SK-N-SH (cell line): ENCODE measurements at regions not wholly inside any gene's neighbourhood (a gene's known extent, or its start where the extent isn't known, plus 50 kb on each side); places are given as distances from the start of the nearest gene placed in this dataset.

Experiments used
- CTCF ChIA-PET: fragments of 300-600, 350-600 bp; formaldehyde crosslinking; extraction: SDS; loops from one replicate; lab custom pipeline; 2021; lab: Yijun Ruan, JAX
- POLR2A ChIA-PET: fragments of 350-600 bp; sonication (Branson Sonifier 250); formaldehyde crosslinking; extraction: SDS; loops from one replicate; lab custom pipeline; 2020; ENCODE audit warnings: antibody characterized with exemption, inconsistent platforms; lab: Yijun Ruan, JAX
- DNase-seq: peaks from one replicate; pipeline ENCODE4 v3.0.0; 2012
- H2AFZ ChIP-seq: fragments of 200-600 bp; sonication (generic); 2 replicates; pipeline ENCODE4 v1.8.1; 2016; ENCODE audit warnings: antibody characterized with exemption, mild to moderate bottlenecking, low read depth
- H3F3A ChIP-seq: fragments of 200-600 bp; sonication (generic); replicated peaks from 2 replicates; pipeline ENCODE3; 2016; ENCODE audit warnings: antibody characterized with exemption, mild to moderate bottlenecking; ENCODE audit not compliant: insufficient read depth
- H3K27ac ChIP-seq, 2 experiments: fragments of 200-500 bp in 1 of 2; fragments of 200-600 bp in 1 of 2; sonication (Bioruptor generic) in 1 of 2; sonication (generic), shearing (Covaris generic) in 1 of 2; 2 replicates each; pipeline versions ENCODE4 v1.5.1 to v1.6.1; 2014 to 2016; ENCODE audit warnings: low read depth in 2 of 2, inconsistent platforms in 1 of 2, low read length in 1 of 2, mild to moderate bottlenecking in 1 of 2, mixed read lengths in 1 of 2
- H3K27me3 ChIP-seq: fragments of 200-600 bp; sonication (generic), shearing (Covaris generic); 2 replicates; pipeline ENCODE4 v1.6.1; 2016; ENCODE audit warnings: mixed run types; ENCODE audit not compliant: insufficient read depth
- H3K36me3 ChIP-seq, 2 experiments: fragments of 200-500 bp in 1 of 2; fragments of 200-600 bp in 1 of 2; sonication (Bioruptor generic) in 1 of 2; sonication (generic) in 1 of 2; replicated peaks in 1 of 2; 2 replicates each; pipeline versions ENCODE3 to v1.5.1; 2014 to 2016; ENCODE audit warnings: low read length in 1 of 2, mild to moderate bottlenecking in 1 of 2; ENCODE audit not compliant: insufficient read depth in 2 of 2, control insufficient read depth in 1 of 2
- H3K4me1 ChIP-seq, 2 experiments: fragments of 200-500 bp in 1 of 2; fragments of 200-600 bp in 1 of 2; sonication (Bioruptor generic) in 1 of 2; sonication (generic), shearing (Covaris generic) in 1 of 2; 2 replicates each; pipeline versions ENCODE4 v1.5.1 to v1.6.1; 2014 to 2016; ENCODE audit warnings: low read depth in 1 of 2, low read length in 1 of 2, mixed run types in 1 of 2; ENCODE audit not compliant: insufficient read depth in 2 of 2, control insufficient read depth in 1 of 2
- H3K4me2 ChIP-seq: fragments of 200-600 bp; sonication (generic), shearing (Covaris generic); 2 replicates; pipeline ENCODE4 v1.6.1; 2017; ENCODE audit warnings: mixed run types
- H3K4me3 ChIP-seq, 2 experiments: fragments of 200-500 bp in 1 of 2; fragments of 200-600 bp in 1 of 2; sonication (Bioruptor generic) in 1 of 2; sonication (generic), shearing (Covaris generic) in 1 of 2; 2 replicates each; pipeline versions ENCODE4 v1.5.1 to v1.8.1; 2014 to 2016; ENCODE audit warnings: low read depth in 2 of 2, inconsistent platforms in 1 of 2, low read length in 1 of 2, mild to moderate bottlenecking in 1 of 2, mixed read lengths in 1 of 2, moderate library complexity in 1 of 2
- H3K79me2 ChIP-seq: fragments of 200-600 bp; sonication (generic); 2 replicates; pipeline ENCODE4 v1.8.1; 2017; ENCODE audit warnings: mild to moderate bottlenecking; ENCODE audit not compliant: insufficient read depth
- H3K9ac ChIP-seq: fragments of 200-600 bp; sonication (generic); 2 replicates; pipeline ENCODE4 v1.6.1; 2017; ENCODE audit warnings: mixed run types
- H3K9me2 ChIP-seq: fragments of 200-600 bp; sonication (generic); 2 replicates; pipeline ENCODE4 v1.6.1; 2017; ENCODE audit warnings: mixed run types
- H3K9me3 ChIP-seq: fragments of 200-600 bp; sonication (generic); 2 replicates; pipeline ENCODE4 v1.6.1; 2017; ENCODE audit warnings: mixed run types, mild to moderate bottlenecking, moderate library complexity
- H4K20me1 ChIP-seq: fragments of 200-600 bp; sonication (generic); 2 replicates; pipeline ENCODE4 v1.6.1; 2017; ENCODE audit warnings: mild to moderate bottlenecking, mixed run types; ENCODE audit not compliant: insufficient read depth
- CTCF ChIP-seq: fragments of 200-600 bp; sonication (generic); IDR thresholded peaks from 2 replicates; pipeline ENCODE4 v1.6.1; 2017; ENCODE audit warnings: antibody characterized with exemption, mild to moderate bottlenecking, moderate library complexity
- EZH2phosphoT487 ChIP-seq: fragments of 200-600 bp; sonication (generic); IDR thresholded peaks from 2 replicates; pipeline ENCODE4 v1.6.1; 2017; ENCODE audit warnings: low read depth, mixed run types, mild to moderate bottlenecking, antibody characterized with exemption, moderate library complexity, borderline replicate concordance
- FOSL2 ChIP-seq: IDR thresholded peaks from 2 replicates; pipeline ENCODE4 v1.4.0; 2012; ENCODE audit warnings: low read depth, mild to moderate bottlenecking, moderate library complexity, borderline replicate concordance
- FOXM1 ChIP-seq: IDR thresholded peaks from 2 replicates; pipeline ENCODE4 v1.4.0; 2012; ENCODE audit warnings: low read depth, mild to moderate bottlenecking
- GABPA ChIP-seq: IDR thresholded peaks from 2 replicates; pipeline ENCODE4 v1.4.0; 2012; ENCODE audit warnings: low read depth, mild to moderate bottlenecking
- IRF3 ChIP-seq: fragments of 150-350 bp; IDR thresholded peaks from 2 replicates; pipeline ENCODE4 v1.6.1; 2016; ENCODE audit warnings: mild to moderate bottlenecking, low read depth, low read length
- JUND ChIP-seq: IDR thresholded peaks from 2 replicates; pipeline ENCODE4 v1.4.0; 2012
- MAX ChIP-seq: IDR thresholded peaks from 2 replicates; pipeline ENCODE4 v1.4.0; 2012; ENCODE audit warnings: low read depth
- RAD21 ChIP-seq: IDR thresholded peaks from 2 replicates; pipeline ENCODE4 v1.6.1; 2012; ENCODE audit warnings: mild to moderate bottlenecking, low read length
- RXRA ChIP-seq: IDR thresholded peaks from 2 replicates; pipeline ENCODE4 v1.4.0; 2012; ENCODE audit warnings: low read depth, mild to moderate bottlenecking, borderline replicate concordance
- SMC3 ChIP-seq: IDR thresholded peaks from 2 replicates; pipeline ENCODE4 v1.6.1; 2012; ENCODE audit warnings: low read depth, low read length, improper control_type of control experiment
- TAF1 ChIP-seq: IDR thresholded peaks from 2 replicates; pipeline ENCODE4 v1.6.1; 2012; ENCODE audit warnings: low read depth, mild to moderate bottlenecking, low read length, moderate library complexity, borderline replicate concordance
- TCF12 ChIP-seq: IDR thresholded peaks from 2 replicates; pipeline ENCODE4 v1.4.0; 2012
- TEAD4 ChIP-seq: IDR thresholded peaks from 2 replicates; pipeline ENCODE4 v1.4.0; 2012; ENCODE audit warnings: mild to moderate bottlenecking, borderline replicate concordance; ENCODE audit not compliant: insufficient read depth
- YY1 ChIP-seq: IDR thresholded peaks from 2 replicates; pipeline ENCODE4 v1.4.0; 2012; ENCODE audit warnings: low read depth, mild to moderate bottlenecking
- ZBTB33 ChIP-seq: IDR thresholded peaks from 2 replicates; pipeline ENCODE4 v1.4.0; 2012; ENCODE audit warnings: low read depth, borderline replicate concordance
- WGBS: methylation state at CpG from one replicate; pipeline ENCODE4 v1.1.6; 2017; ENCODE audit warnings: low lambda C conversion rate; 5-methylcytosine and 5-hydroxymethylcytosine counted together

- Histone ChIP-seq H3K4me3 (no peak overlapping the region), H3K27ac (no peak overlapping the region), H3F3A (no peaks in the 10 kb centered on the region), H2AFZ (no peak overlapping the region), H3K27me3 (no peaks in the 10 kb centered on the region), H3K9ac (no peak overlapping the region), H3K4me1 (no peaks in the 10 kb centered on the region), H3K9me2 (no peaks in the 10 kb centered on the region), H3K36me3 (no peaks in the 10 kb centered on the region), H3K9me3 (no peaks in the 10 kb centered on the region), H3K4me2 (no peak overlapping the region), H3K79me2 (no peaks in the 10 kb centered on the region), H4K20me1 (no peaks in the 10 kb centered on the region)
- POLR2A ChIA-PET: no interaction called here
- TF ChIP-seq IRF3 (no peak), ZBTB33 (no peak), TEAD4 (no peak), FOSL2 (no peak), FOXM1 (no peak), JUND (no peak), TAF1 (no peak), SMC3 (no peak), CTCF (no peak), RXRA (no peak), TCF12 (no peak), GABPA (no peak), EZH2phosphoT487 (no peak), YY1 (no peak), MAX (no peak), RAD21 (no peak)
- DNase-seq: no peak
- CTCF ChIA-PET: no interaction called here
- 20% methylated on average over 2 of the region's 2 CpGs for WGBS
Observed at GRCh38 chr10:85048644-85049043, 720.3 kb downstream of the CCSER2 start.
